PFSK-1 (cell line): ENCODE measurements at regions not wholly inside any gene's neighbourhood (a gene's known extent, or its start where the extent isn't known, plus 50 kb on each side); places are given as distances from the start of the nearest gene placed in this dataset.

Experiments
- POLR2AphosphoS5 ChIP-seq: IDR thresholded peaks from 2 replicates; pipeline ENCODE4 v1.6.1; 2012; ENCODE audit warnings: low read depth, mild to moderate bottlenecking, control low read depth, low read length, moderate library complexity
- REST ChIP-seq, 2 experiments: IDR thresholded peaks; 2 replicates each; pipeline versions ENCODE4 v1.6.1 to v1.8.0; 2011 to 2012; ENCODE audit warnings: low read depth in 2 of 2, low read length in 2 of 2, control low read depth in 1 of 2, inconsistent platforms in 1 of 2, mild to moderate bottlenecking in 1 of 2, moderate library complexity in 1 of 2; ENCODE audit not compliant: insufficient read depth in 1 of 2
- SIN3A ChIP-seq: IDR thresholded peaks from 2 replicates; pipeline ENCODE4 v1.6.1; 2012; ENCODE audit warnings: mild to moderate bottlenecking, low read length, moderate library complexity, borderline replicate concordance; ENCODE audit not compliant: insufficient read depth
- TAF1 ChIP-seq: IDR thresholded peaks from 2 replicates; pipeline ENCODE4 v1.6.1; 2012; ENCODE audit warnings: low read length, control low read depth, borderline replicate concordance; ENCODE audit not compliant: insufficient read depth

- no peak for TF ChIP-seq SIN3A
- TF ChIP-seq POLR2AphosphoS5: no peak
- no peak for TF ChIP-seq TAF1
- no peak for TF ChIP-seq REST (IDR thresholded peaks at IDR 0.05; ENCODE audit: insufficient read depth in 1 of 2, low read depth in 2 of 2, low read length in 2 of 2)
Measured at GRCh38 chr3:193908181-193908744, 227.7 kb upstream of the HES1 start.
